Cardiac muscle cell (in vitro differentiated cells and primary cell): ENCODE measurements at regions not wholly inside any gene's neighbourhood (a gene's known extent, or its start where the extent isn't known, plus 50 kb on each side); places are given as distances from the start of the nearest gene placed in this dataset.
A peak's percentile ranks its signal among the peaks of the same experiment; 100 is the strongest.

Experiments
- DNase-seq, 2 donors: peaks; one replicate each; pipeline versions ENCODE4 v3.0.0 to v3.0.0-alpha.2; 2010 to 2017; ENCODE audit warnings: low read depth in 1 of 2, low spot score in 1 of 2
- H3K27ac ChIP-seq: fragments of 200-600 bp; sonication (generic); 2 replicates; pipeline ENCODE4 v1.5.1; 2016
- H3K27me3 ChIP-seq: fragments of 200-600 bp; sonication (generic); 2 replicates; pipeline ENCODE4 v1.6.0; 2016; ENCODE audit warnings: control low read depth
- H3K36me3 ChIP-seq: fragments of 200-600 bp; sonication (generic); 2 replicates; pipeline ENCODE4 v1.5.1; 2016; ENCODE audit warnings: control low read depth
- H3K4me1 ChIP-seq: fragments of 200-600 bp; sonication (generic); 2 replicates; pipeline ENCODE4 v1.8.1; 2017; ENCODE audit warnings: low read depth, mild to moderate bottlenecking, mixed run types
- H3K4me3 ChIP-seq: fragments of 200-600 bp; sonication (generic); 2 replicates; pipeline ENCODE4 v1.5.1; 2016; ENCODE audit warnings: mild to moderate bottlenecking
- H3K9me3 ChIP-seq: fragments of 200-600 bp; sonication (generic); 2 replicates; pipeline ENCODE4 v1.5.1; 2017; ENCODE audit warnings: low read depth, mild to moderate bottlenecking, control low read depth
- CTCF ChIP-seq: IDR thresholded peaks from 2 replicates; pipeline ENCODE4 v1.5.1; 2012; ENCODE audit warnings: low read depth, mild to moderate bottlenecking, low read length

GRCh38 chrX:23483396-23483795, 148.7 kb downstream of the PTCHD1 start:
- H3K4me1 ChIP-seq = no peaks in the 10 kb centered on the region
- H3K9me3 ChIP-seq = no peaks in the 10 kb centered on the region
- TF ChIP-seq CTCF = no peak
- no peak overlapping the region for H3K4me3 ChIP-seq
- no peak overlapping the region for H3K27ac ChIP-seq
- H3K36me3 ChIP-seq = no peaks in the 10 kb centered on the region
- no peaks in the 10 kb centered on the region for H3K27me3 ChIP-seq
- no peak for DNase-seq

- Histone ChIP-seq H3K27me3 (no peaks in the 10 kb centered on the region), H3K4me1 (no peaks in the 10 kb centered on the region), H3K36me3 (no peaks in the 10 kb centered on the region), H3K27ac (no peak overlapping the region), H3K4me3 (no peak overlapping the region), H3K9me3 (no peaks in the 10 kb centered on the region)
- DNase-seq = peak in 1 of 2 donors; percentile 27
- no peak for TF ChIP-seq CTCF
Observed at GRCh38 chrX:23493941-23494374, 159.3 kb downstream of the PTCHD1 start.

GRCh38 chrX:23494741-23495140, 160.1 kb downstream of the PTCHD1 start:
- DNase-seq = no peak
- Histone ChIP-seq H3K36me3 (no peaks in the 10 kb centered on the region), H3K27ac (no peak overlapping the region), H3K27me3 (no peaks in the 10 kb centered on the region), H3K4me3 (no peak overlapping the region), H3K4me1 (no peaks in the 10 kb centered on the region), H3K9me3 (no peaks in the 10 kb centered on the region)
- TF ChIP-seq CTCF = no peak

GRCh38 chrX:23497919-23498318, 163.3 kb downstream of the PTCHD1 start:
- no peak for DNase-seq
- no peak for TF ChIP-seq CTCF
- Histone ChIP-seq H3K4me3 (no peak overlapping the region), H3K36me3 (no peaks in the 10 kb centered on the region), H3K4me1 (no peaks in the 10 kb centered on the region), H3K27me3 (no peaks in the 10 kb centered on the region), H3K9me3 (no peaks in the 10 kb centered on the region), H3K27ac (no peak overlapping the region)

- no peaks in the 10 kb centered on the region for H3K36me3 ChIP-seq
- no peaks in the 10 kb centered on the region for H3K9me3 ChIP-seq
- no peaks in the 10 kb centered on the region for H3K4me1 ChIP-seq
- no peak for TF ChIP-seq CTCF
- H3K4me3 ChIP-seq = no peak overlapping the region
- H3K27me3 ChIP-seq = no peaks in the 10 kb centered on the region
- no peak overlapping the region for H3K27ac ChIP-seq
- DNase-seq = no peak
Observed at GRCh38 chrX:23501974-23502373, 165.3 kb upstream of the PRDX4 start.
